K562 (cell line): ENCODE measurements at regions not wholly inside any gene's neighbourhood (a gene's known extent, or its start where the extent isn't known, plus 50 kb on each side); places are given as distances from the start of the nearest gene placed in this dataset.

Experiments
- ATAC-seq: fragments of 200-7000 bp; cut with Tn5 transposase; 3 replicates; pipeline ENCODE4 v1.9.1; 2020; ENCODE audit warnings: moderate library complexity
- BruUV-seq: library from RNA; stranded (reverse); fragments of 400-500 nt; replicated peaks from 2 replicates; lab custom pipeline; 2021; lab: Mats Ljungman, UMichigan
- CTCF ChIA-PET: fragments of 300-600 bp; formaldehyde crosslinking; extraction: SDS; loops from one replicate; lab custom pipeline; 2021; ENCODE audit warnings: low intra/inter-chr PET ratio; lab: Yijun Ruan, JAX
- POLR2A ChIA-PET: fragments of 300-600, 350-650 bp; sonication (Branson Sonifier 250); formaldehyde crosslinking; extraction: SDS; loops from one replicate; lab custom pipeline; 2021; ENCODE audit warnings: antibody characterized with exemption, inconsistent platforms; lab: Yijun Ruan, JAX
- DNase-seq, 4 experiments: peaks; one replicate each; pipeline versions ENCODE4 v3.0.0 to v3.0.0-alpha.2; 2011 to 2018; ENCODE audit warnings: low spot score in 3 of 4, mixed read lengths in 3 of 4; ENCODE audit errors: extremely low read depth in 1 of 4
- FAIRE-seq: peaks from 2 replicates; lab custom pipeline; 2011; peaks lifted over from hg19 to GRCh38; lab: Jason Lieb, UNC
- H2AFZ ChIP-seq: 2 replicates; pipeline ENCODE4 v1.6.0; 2011; ENCODE audit warnings: low read depth, low read length, control low read depth, inconsistent platforms
- H3K27ac ChIP-seq: fragments of 200-600 bp; 3 replicates; pipeline ENCODE4 v1.8.0; 2011; ENCODE audit warnings: low read depth, mild to moderate bottlenecking, control low read depth, inconsistent platforms, low read length, moderate library complexity, mixed read lengths; ENCODE audit errors: extremely low read depth
- H3K27me3 ChIP-seq, 2 experiments: fragments of 300-600 bp in 1 of 2; 2 replicates in 1 of 2; 3 replicates in 1 of 2; pipeline versions ENCODE4 v1.6.0 to v1.8.0; 2011; ENCODE audit warnings: inconsistent platforms in 2 of 2, low read length in 2 of 2, mild to moderate bottlenecking in 1 of 2, mixed read lengths in 1 of 2, moderate library complexity in 1 of 2; ENCODE audit not compliant: control insufficient read depth in 2 of 2, insufficient read depth in 2 of 2
- H3K36me3 ChIP-seq: fragments of 300-600 bp; 3 replicates; pipeline ENCODE4 v1.8.0; 2011; ENCODE audit warnings: mild to moderate bottlenecking, low read length, inconsistent platforms; ENCODE audit not compliant: control insufficient read depth, insufficient read depth
- H3K4me1 ChIP-seq, 2 experiments: fragments of 200-600 bp in 1 of 2; replicated peaks in 1 of 2; 2 replicates in 1 of 2; 3 replicates in 1 of 2; pipeline versions ENCODE4 v1.5.1 to v1.8.0; 2011; ENCODE audit warnings: inconsistent platforms in 2 of 2, low read length in 2 of 2, mild to moderate bottlenecking in 1 of 2, mixed read lengths in 1 of 2, moderate library complexity in 1 of 2; ENCODE audit not compliant: control insufficient read depth in 2 of 2, insufficient read depth in 2 of 2
- H3K4me2 ChIP-seq: 2 replicates; pipeline ENCODE4 v1.6.1; 2011; ENCODE audit warnings: low read length, control low read depth, inconsistent platforms, mixed read lengths; ENCODE audit not compliant: insufficient read depth
- H3K4me3 ChIP-seq: fragments of 200-600 bp; sonication (generic), shearing (Covaris generic); 2 replicates; pipeline ENCODE4 v1.5.1; 2016; ENCODE audit warnings: control low read depth, inconsistent platforms
- H3K79me2 ChIP-seq: fragments of 200-600 bp; 3 replicates; pipeline ENCODE4 v1.8.0; 2011; ENCODE audit warnings: low read length, inconsistent platforms; ENCODE audit not compliant: control insufficient read depth, insufficient read depth
- H3K9ac ChIP-seq, 2 experiments: 2 replicates each; pipeline versions ENCODE4 v1.6.0 to v1.6.1; 2011; ENCODE audit warnings: low read depth in 2 of 2, low read length in 2 of 2, control low read depth in 1 of 2, inconsistent platforms in 1 of 2, mild to moderate bottlenecking in 1 of 2, mixed read lengths in 1 of 2; ENCODE audit not compliant: insufficient read depth in 1 of 2
- H3K9me1 ChIP-seq: one replicate; pipeline ENCODE4 v1.6.0; 2011; ENCODE audit warnings: inconsistent platforms, mild to moderate bottlenecking, low read length, moderate library complexity; ENCODE audit not compliant: control insufficient read depth, insufficient read depth
- H3K9me3 ChIP-seq: replicated peaks from 2 replicates; pipeline ENCODE4 v1.5.1; 2011; ENCODE audit warnings: low read depth, low read length, inconsistent platforms; ENCODE audit not compliant: control insufficient read depth, insufficient read depth
- H4K20me1 ChIP-seq: replicated peaks from 2 replicates; pipeline ENCODE4 v1.6.1; 2011; ENCODE audit warnings: low read length, inconsistent platforms, mixed read lengths; ENCODE audit not compliant: control insufficient read depth, insufficient read depth
- CBX2 ChIP-seq: fragments of 200-600 bp; sonication (generic); IDR thresholded peaks from one replicate; pipeline ENCODE4 v1.6.1; 2012; ENCODE audit warnings: mild to moderate bottlenecking, low read length, inconsistent platforms; ENCODE audit not compliant: insufficient read depth, poor library complexity, severe bottlenecking
- CBX5 ChIP-seq: IDR thresholded peaks from 2 replicates; pipeline ENCODE4 v1.6.1; 2014; ENCODE audit warnings: low read depth, borderline replicate concordance
- DACH1 ChIP-seq: fragments of 450-650 bp; IDR thresholded peaks from 2 replicates; pipeline ENCODE4 v1.6.1; 2018; ENCODE audit not compliant: partially characterized antibody
- ELF4 ChIP-seq: fragments of 450-650 bp; formaldehyde crosslinking; IDR thresholded peaks from 2 replicates; pipeline ENCODE4 v1.4.0; 2022; ENCODE audit warnings: missing genetic modification characterization
- GATAD2A ChIP-seq: fragments of 450-650 bp; IDR thresholded peaks from 2 replicates; pipeline ENCODE4 v1.6.1; 2017
- HDAC8 ChIP-seq: fragments of 450-650 bp; IDR thresholded peaks from 2 replicates; pipeline ENCODE4 v1.6.1; 2016; ENCODE audit warnings: mild to moderate bottlenecking, missing genetic modification characterization, moderate library complexity, missing compliant biosample characterization
- MYNN ChIP-seq, 2 experiments: sonication (generic); formaldehyde crosslinking in 1 of 2; IDR thresholded peaks; 2 replicates each; pipeline versions ENCODE4 v1.5.0 to v1.6.1; 2016 to 2020; ENCODE audit warnings: antibody characterized with exemption in 1 of 2, missing genetic modification reagents in 1 of 2
- NCOR1 ChIP-seq: fragments of 450-650 bp; IDR thresholded peaks from 2 replicates; pipeline ENCODE4 v1.6.1; 2016; ENCODE audit warnings: mild to moderate bottlenecking, moderate library complexity
- NR2F6 ChIP-seq: fragments of 450-650 bp; formaldehyde crosslinking; IDR thresholded peaks from 2 replicates; pipeline ENCODE4 v1.4.0; 2020; ENCODE audit warnings: mild to moderate bottlenecking
- PRPF4 ChIP-seq: fragments of 200-400 bp; formaldehyde crosslinking; IDR thresholded peaks from one replicate; pipeline ENCODE4 v1.6.1; 2017; ENCODE audit warnings: low read length, low read depth, mild to moderate bottlenecking; ENCODE audit not compliant: insufficient read depth, poor library complexity, severe bottlenecking
- RBM14 ChIP-seq: fragments of 200-400 bp; formaldehyde crosslinking; IDR thresholded peaks from 2 replicates; pipeline ENCODE4 v1.6.1; 2018; ENCODE audit warnings: low read depth, mild to moderate bottlenecking, low read length, moderate library complexity, borderline replicate concordance; ENCODE audit not compliant: insufficient read depth
- TAF1 ChIP-seq: IDR thresholded peaks from 2 replicates; pipeline ENCODE4 v1.6.1; 2011; ENCODE audit warnings: mild to moderate bottlenecking, low read length, moderate library complexity; ENCODE audit not compliant: insufficient read depth, control insufficient read depth, severe bottlenecking; ENCODE audit errors: extremely low read depth
- TEAD2 ChIP-seq: fragments of 450-650 bp; IDR thresholded peaks from 2 replicates; pipeline ENCODE4 v1.6.1; 2016; ENCODE audit warnings: missing genetic modification characterization, control low read depth, missing compliant biosample characterization
- TEAD4 ChIP-seq, 2 experiments: sonication (generic) in 1 of 2; formaldehyde crosslinking in 1 of 2; IDR thresholded peaks; 2 replicates each; pipeline versions ENCODE4 v1.6.1 to v1.8.0; 2012 to 2022; ENCODE audit warnings: borderline replicate concordance in 1 of 2, inconsistent platforms in 1 of 2, low read length in 1 of 2, mild to moderate bottlenecking in 1 of 2, missing genetic modification reagents in 1 of 2
- XRCC5 ChIP-seq: fragments of 200-400 bp; formaldehyde crosslinking; IDR thresholded peaks from 2 replicates; pipeline ENCODE4 v1.6.1; 2017; ENCODE audit warnings: low read depth, mild to moderate bottlenecking, low read length
- ZKSCAN3 ChIP-seq: fragments of 250-450 bp; sonication (Bioruptor Pico); IDR thresholded peaks from 2 replicates; pipeline ENCODE4 v1.4.0; 2020
- ZNF184 ChIP-seq: sonication (generic); formaldehyde crosslinking; IDR thresholded peaks from 2 replicates; pipeline ENCODE4 v1.5.0; 2020; ENCODE audit warnings: missing genetic modification reagents
- WGBS: fragments of 100-300 bp; shearing (Covaris generic); methylation state at CpG from one replicate; pipeline ENCODE4 v1.1.6; 2016; ENCODE audit warnings: low coverage, mixed read lengths; ENCODE audit not compliant: insufficient coverage; ENCODE audit errors: missing lambda C conversion rate; 5-methylcytosine and 5-hydroxymethylcytosine counted together
- in situ Hi-C: fragments of 300-500 bp; cut with MboI; formaldehyde crosslinking; loops from 4 replicates; pipeline ENCODE4 v1.15.0; 2018; ENCODE audit warnings: inconsistent platforms, mixed read lengths
- intact Hi-C: fragments of 100-400 bp; cut with micrococcal nuclease; formaldehyde crosslinking; loops from 2 replicates; pipeline ENCODE4 v1.14.2; 2022

DNA sequence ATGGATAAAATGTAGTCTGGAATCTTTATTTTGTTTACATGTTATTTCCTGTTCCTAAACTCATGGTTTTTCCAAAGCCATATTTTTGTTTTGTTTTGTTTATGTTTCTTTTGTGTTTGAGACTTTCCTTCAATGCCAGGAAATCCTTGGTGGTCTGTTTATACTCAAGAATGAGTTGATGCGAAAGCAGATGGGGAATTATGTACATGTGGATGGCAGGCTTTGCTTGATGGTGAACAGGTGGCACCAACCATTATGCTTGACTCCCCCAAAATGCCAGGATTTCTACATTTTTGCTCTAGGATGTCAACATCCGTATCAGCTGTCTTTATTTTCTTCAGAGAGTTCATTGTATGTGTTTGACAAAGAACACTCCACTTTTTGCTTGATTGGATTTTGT is 448.5 kb downstream of the PRDM2 start:
- no TSS peak for BruUV-seq
- H3K9me3 ChIP-seq, result no peaks in the 10 kb centered on the region
- no peak overlapping the region for H3K9ac ChIP-seq
- H2AFZ ChIP-seq, result no peak overlapping the region
- H3K4me3 ChIP-seq, result no peak overlapping the region
- DNase-seq (no peak), ATAC-seq (no peak), FAIRE-seq (no peak)
- POLR2A ChIA-PET, result no interaction called here
- 2% methylated on average over 2 of the region's 2 CpGs for WGBS
- intact Hi-C loops (no loop called here), in situ Hi-C loops (no loop called here)
- no peak overlapping the region for H3K4me2 ChIP-seq
- no peaks in the 10 kb centered on the region for H3K4me1 ChIP-seq
- H3K27ac ChIP-seq, result no peak overlapping the region
- no peaks in the 10 kb centered on the region for H3K27me3 ChIP-seq
- H3K9me1 ChIP-seq, result no peaks in the 10 kb centered on the region
- CTCF ChIA-PET, result no interaction called here
- no peaks in the 10 kb centered on the region for H4K20me1 ChIP-seq
- H3K79me2 ChIP-seq, result no peaks in the 10 kb centered on the region
- H3K36me3 ChIP-seq, result no peaks in the 10 kb centered on the region
- no peak for TF ChIP-seq NR2F6 (CRISPR knock-in tag)
- TF ChIP-seq RBM14, result no peak
- no peak for TF ChIP-seq TAF1
- no peak for TF ChIP-seq DACH1
- TF ChIP-seq CBX2, result no peak
- no peak for TF ChIP-seq ELF4 (CRISPR knock-in tag)
- no peak for TF ChIP-seq MYNN (IDR thresholded peaks at IDR 0.05)
- no peak for TF ChIP-seq MYNN (CRISPR knock-in tag; IDR thresholded peaks at IDR 0.05)
- TF ChIP-seq ZKSCAN3 (CRISPR knock-in tag), result no peak
- no peak for TF ChIP-seq TEAD4 (IDR thresholded peaks at IDR 0.05; ENCODE audit: low read length)
- TF ChIP-seq TEAD4 (CRISPR knock-in tag; IDR thresholded peaks at IDR 0.05; ENCODE audit: borderline replicate concordance), result no peak
- no peak for TF ChIP-seq GATAD2A
- no peak for TF ChIP-seq TEAD2
- no peak for TF ChIP-seq XRCC5
- TF ChIP-seq CBX5, result no peak
- no peak for TF ChIP-seq PRPF4
- no peak for TF ChIP-seq NCOR1
- no peak for TF ChIP-seq ZNF184
- no peak for TF ChIP-seq HDAC8 (tag)
